WTC11 (cell line): ENCODE measurements at regions not wholly inside any gene's neighbourhood (a gene's known extent, or its start where the extent isn't known, plus 50 kb on each side); places are given as distances from the start of the nearest gene placed in this dataset.

Source experiments
- ATAC-seq: fragments of 200-7000 bp; cut with Tn5 transposase; 2 replicates; pipeline ENCODE4 v1.10.0; 2021; ENCODE audit warnings: mild to moderate bottlenecking, moderate library complexity
- CTCF ChIA-PET: fragments of 300-600 bp; sonication (Branson Sonifier 250); formaldehyde crosslinking; loops from one replicate; lab custom pipeline; 2021; ENCODE audit warnings: antibody characterized with exemption; lab: Charles Lee
- POLR2A ChIA-PET: fragments of 350-600 bp; sonication (Branson Sonifier 250); formaldehyde crosslinking; loops from one replicate; lab custom pipeline; 2021; ENCODE audit warnings: antibody characterized with exemption; lab: Charles Lee
- DNase-seq: peaks from one replicate; pipeline ENCODE4 v3.0.0; 2021; ENCODE audit warnings: low spot score
- H3K27ac Mint-ChIP-seq: 2 replicates; pipeline ENCODE4 v1.8.0; 2021; ENCODE audit warnings: mixed read lengths
- H3K27me3 Mint-ChIP-seq: 2 replicates; pipeline ENCODE4 v1.8.0; 2021; ENCODE audit warnings: low read depth, mild to moderate bottlenecking, moderate library complexity, mixed read lengths
- H3K36me3 Mint-ChIP-seq: 2 replicates; pipeline ENCODE4 v1.8.0; 2021; ENCODE audit warnings: mixed read lengths
- H3K4me1 Mint-ChIP-seq: 2 replicates; pipeline ENCODE4 v1.8.0; 2022; ENCODE audit warnings: mixed read lengths
- H3K4me3 Mint-ChIP-seq: 2 replicates; pipeline ENCODE4 v1.8.0; 2021; ENCODE audit warnings: mild to moderate bottlenecking, moderate library complexity, mixed read lengths
- H3K9me3 Mint-ChIP-seq: 2 replicates; pipeline ENCODE4 v1.8.0; 2021; ENCODE audit warnings: mixed read lengths
- CBFB ChIP-seq: sonication (generic); formaldehyde crosslinking; IDR thresholded peaks from 2 replicates; pipeline ENCODE4 v1.8.1; 2022; ENCODE audit warnings: mild to moderate bottlenecking, low read depth, missing genetic modification reagents
- CREM ChIP-seq: sonication (generic); formaldehyde crosslinking; IDR thresholded peaks from 2 replicates; pipeline ENCODE4 v1.8.1; 2022; ENCODE audit warnings: mild to moderate bottlenecking, missing genetic modification reagents, moderate library complexity
- E2F1 ChIP-seq: sonication (generic); formaldehyde crosslinking; IDR thresholded peaks from 2 replicates; pipeline ENCODE4 v1.8.0; 2022; ENCODE audit warnings: mild to moderate bottlenecking, missing genetic modification reagents
- ELF4 ChIP-seq: sonication (generic); formaldehyde crosslinking; IDR thresholded peaks from 2 replicates; pipeline ENCODE4 v1.8.1; 2022; ENCODE audit warnings: low read depth, mild to moderate bottlenecking, moderate library complexity, missing genetic modification reagents
- GABPB1 ChIP-seq: sonication (generic); formaldehyde crosslinking; IDR thresholded peaks from 2 replicates; pipeline ENCODE4 v1.8.1; 2023; ENCODE audit warnings: mild to moderate bottlenecking, missing genetic modification reagents
- GRHL2 ChIP-seq: fragments of 250-450 bp; sonication (Bioruptor Pico); IDR thresholded peaks from 2 replicates; pipeline ENCODE4 v1.8.0; 2022; ENCODE audit warnings: mild to moderate bottlenecking, moderate library complexity; ENCODE audit not compliant: insufficient replicate concordance, severe bottlenecking
- HMGA2 ChIP-seq: fragments of 250-450 bp; sonication (Bioruptor Pico); IDR thresholded peaks from 2 replicates; pipeline ENCODE4 v1.4.0; 2021; ENCODE audit warnings: mild to moderate bottlenecking, moderate library complexity
- NR3C1 ChIP-seq: sonication (generic); formaldehyde crosslinking; conservative IDR thresholded peaks from 2 replicates; pipeline ENCODE4 v1.8.1; 2023; ENCODE audit warnings: low read depth, mild to moderate bottlenecking, missing genetic modification reagents
- OVOL2 ChIP-seq: fragments of 250-450 bp; sonication (Bioruptor Pico); IDR thresholded peaks from 2 replicates; pipeline ENCODE4 v1.9.0; 2021; ENCODE audit warnings: mild to moderate bottlenecking, borderline replicate concordance
- SMAD3 ChIP-seq: sonication (generic); formaldehyde crosslinking; IDR thresholded peaks from 2 replicates; pipeline ENCODE4 v1.8.0; 2022; ENCODE audit warnings: missing genetic modification reagents, mild to moderate bottlenecking, borderline replicate concordance
- SMAD4 ChIP-seq: sonication (generic); formaldehyde crosslinking; IDR thresholded peaks from 2 replicates; pipeline ENCODE4 v1.8.0; 2022; ENCODE audit warnings: mild to moderate bottlenecking, missing genetic modification reagents
- TEAD4 ChIP-seq: sonication (generic); formaldehyde crosslinking; IDR thresholded peaks from 2 replicates; pipeline ENCODE4 v1.8.0; 2022; ENCODE audit warnings: mild to moderate bottlenecking, missing genetic modification reagents
- TP53 ChIP-seq: sonication (generic); formaldehyde crosslinking; IDR thresholded peaks from 2 replicates; pipeline ENCODE4 v1.8.1; 2023; ENCODE audit warnings: mild to moderate bottlenecking, missing genetic modification reagents
- ZBTB21 ChIP-seq: sonication (generic); formaldehyde crosslinking; IDR thresholded peaks from 2 replicates; pipeline ENCODE4 v1.8.1; 2023; ENCODE audit warnings: mild to moderate bottlenecking, missing genetic modification reagents, borderline replicate concordance
- ZBTB43 ChIP-seq: sonication (generic); formaldehyde crosslinking; IDR thresholded peaks from 2 replicates; pipeline ENCODE4 v1.8.1; 2023; ENCODE audit warnings: mild to moderate bottlenecking, missing genetic modification reagents
- ZNF396 ChIP-seq: fragments of 250-450 bp; sonication (Bioruptor Pico); IDR thresholded peaks from 2 replicates; pipeline ENCODE4 v1.8.0; 2021; ENCODE audit warnings: mild to moderate bottlenecking, moderate library complexity, borderline replicate concordance
- TF ChIP-seq, protein P1 (sequence below): sonication (generic); formaldehyde crosslinking; conservative IDR thresholded peaks from 2 replicates; pipeline ENCODE4 v1.8.1; 2023; ENCODE audit warnings: mild to moderate bottlenecking, low read depth, missing genetic modification reagents, moderate library complexity
- TF ChIP-seq, protein P2 (sequence below): sonication (generic); formaldehyde crosslinking; IDR thresholded peaks from 2 replicates; pipeline ENCODE4 v1.8.1; 2023; ENCODE audit warnings: mild to moderate bottlenecking, moderate library complexity, missing genetic modification reagents
- TF ChIP-seq, protein P3 (sequence below): sonication (generic); formaldehyde crosslinking; IDR thresholded peaks from 2 replicates; pipeline ENCODE4 v1.8.1; 2022; ENCODE audit warnings: low read depth, mild to moderate bottlenecking, moderate library complexity, missing genetic modification reagents, borderline replicate concordance
- TF ChIP-seq, protein P4 (sequence below): fragments of 250-450 bp; sonication (Bioruptor Pico); IDR thresholded peaks from 2 replicates; pipeline ENCODE4 v1.9.0; 2021; ENCODE audit warnings: mild to moderate bottlenecking, borderline replicate concordance

GRCh38 chr21:41631564-41632461, 123.9 kb upstream of the TMPRSS2 start:
- Mint-ChIP-seq H3K27me3 (no peaks in the 10 kb centered on the region), H3K27ac (peak overlapping the region; percentile 40; the same call in 1 of the 2 replicates), H3K9me3 (peaks cover 17% of the 10 kb centered on the region), H3K4me3 (no peak overlapping the region), H3K36me3 (no peaks in the 10 kb centered on the region), H3K4me1 (peaks cover 7% of the 10 kb centered on the region; the same call in 1 of the 2 replicates)
- DNase-seq (no peak), ATAC-seq (no peak)
- TF ChIP-seq NR3C1 (CRISPR knock-in tag) (no peak), ZNF396 (CRISPR knock-in tag) (no peak), TP53 (CRISPR knock-in tag) (no peak), GRHL2 (no peak), SMAD4 (CRISPR knock-in tag) (no peak), OVOL2 (CRISPR knock-in tag) (no peak), ZBTB43 (CRISPR knock-in tag) (no peak), HMGA2 (CRISPR knock-in tag) (no peak), ZBTB21 (CRISPR knock-in tag) (no peak), SMAD3 (CRISPR knock-in tag) (no peak), CREM (CRISPR knock-in tag) (no peak), CBFB (CRISPR knock-in tag) (no peak), ELF4 (CRISPR knock-in tag) (no peak)
- TF ChIP-seq, protein P1, sequence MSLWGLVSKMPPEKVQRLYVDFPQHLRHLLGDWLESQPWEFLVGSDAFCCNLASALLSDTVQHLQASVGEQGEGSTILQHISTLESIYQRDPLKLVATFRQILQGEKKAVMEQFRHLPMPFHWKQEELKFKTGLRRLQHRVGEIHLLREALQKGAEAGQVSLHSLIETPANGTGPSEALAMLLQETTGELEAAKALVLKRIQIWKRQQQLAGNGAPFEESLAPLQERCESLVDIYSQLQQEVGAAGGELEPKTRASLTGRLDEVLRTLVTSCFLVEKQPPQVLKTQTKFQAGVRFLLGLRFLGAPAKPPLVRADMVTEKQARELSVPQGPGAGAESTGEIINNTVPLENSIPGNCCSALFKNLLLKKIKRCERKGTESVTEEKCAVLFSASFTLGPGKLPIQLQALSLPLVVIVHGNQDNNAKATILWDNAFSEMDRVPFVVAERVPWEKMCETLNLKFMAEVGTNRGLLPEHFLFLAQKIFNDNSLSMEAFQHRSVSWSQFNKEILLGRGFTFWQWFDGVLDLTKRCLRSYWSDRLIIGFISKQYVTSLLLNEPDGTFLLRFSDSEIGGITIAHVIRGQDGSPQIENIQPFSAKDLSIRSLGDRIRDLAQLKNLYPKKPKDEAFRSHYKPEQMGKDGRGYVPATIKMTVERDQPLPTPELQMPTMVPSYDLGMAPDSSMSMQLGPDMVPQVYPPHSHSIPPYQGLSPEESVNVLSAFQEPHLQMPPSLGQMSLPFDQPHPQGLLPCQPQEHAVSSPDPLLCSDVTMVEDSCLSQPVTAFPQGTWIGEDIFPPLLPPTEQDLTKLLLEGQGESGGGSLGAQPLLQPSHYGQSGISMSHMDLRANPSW (CRISPR knock-in tag), result no peak
- TF ChIP-seq, protein P2, sequence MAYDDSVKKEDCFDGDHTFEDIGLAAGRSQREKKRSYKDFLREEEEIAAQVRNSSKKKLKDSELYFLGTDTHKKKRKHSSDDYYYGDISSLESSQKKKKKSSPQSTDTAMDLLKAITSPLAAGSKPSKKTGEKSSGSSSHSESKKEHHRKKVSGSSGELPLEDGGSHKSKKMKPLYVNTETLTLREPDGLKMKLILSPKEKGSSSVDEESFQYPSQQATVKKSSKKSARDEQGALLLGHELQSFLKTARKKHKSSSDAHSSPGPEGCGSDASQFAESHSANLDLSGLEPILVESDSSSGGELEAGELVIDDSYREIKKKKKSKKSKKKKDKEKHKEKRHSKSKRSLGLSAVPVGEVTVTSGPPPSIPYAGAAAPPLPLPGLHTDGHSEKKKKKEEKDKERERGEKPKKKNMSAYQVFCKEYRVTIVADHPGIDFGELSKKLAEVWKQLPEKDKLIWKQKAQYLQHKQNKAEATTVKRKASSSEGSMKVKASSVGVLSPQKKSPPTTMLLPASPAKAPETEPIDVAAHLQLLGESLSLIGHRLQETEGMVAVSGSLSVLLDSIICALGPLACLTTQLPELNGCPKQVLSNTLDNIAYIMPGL (CRISPR knock-in tag), result no peak
- POLR2A ChIA-PET, result interaction anchor here (0.7 kb wide), 1 partner anchor 10 kb away, joined by 3 read pairs; no protein-coding TSS in a partner anchor
- CTCF ChIA-PET, result interaction anchor here (0.9 to 2.0 kb wide), 8 partner anchors 10 to 349 kb away, joined by 3 to 10 read pairs (median 4); no protein-coding TSS in a partner anchor

DNA sequence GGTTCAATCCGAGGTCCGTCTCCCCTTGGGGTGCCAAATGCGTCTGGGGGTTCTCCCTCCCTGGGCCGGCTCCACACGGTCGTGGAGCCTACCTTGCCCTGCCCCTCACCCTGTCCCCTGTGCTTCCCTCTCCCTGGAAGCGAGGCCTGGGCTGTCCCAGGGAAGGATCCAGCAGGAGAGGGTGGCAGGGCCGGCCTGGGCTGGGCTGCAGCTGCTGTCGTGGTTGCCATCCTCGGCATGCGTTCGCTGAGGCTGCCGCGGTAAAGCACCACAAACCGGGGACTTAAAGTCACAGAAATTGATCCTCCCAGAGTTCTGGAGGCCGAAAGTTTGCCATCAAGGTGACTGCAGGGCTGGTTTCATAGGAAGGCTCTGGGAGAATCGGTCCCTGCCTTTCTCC, 123.0 kb upstream of the TMPRSS2 start:
- peaks cover 15% of the 10 kb centered on the region for H3K9me3 Mint-ChIP-seq
- no peak for DNase-seq
- H3K36me3 Mint-ChIP-seq, result no peaks in the 10 kb centered on the region
- ATAC-seq, result no peak
- CTCF ChIA-PET, result interaction anchor here (1.7 to 2.0 kb wide), 2 partner anchors 147 to 348 kb away, joined by 4 to 5 read pairs; no protein-coding TSS in a partner anchor
- H3K27ac Mint-ChIP-seq, result no peak overlapping the region
- no peaks in the 10 kb centered on the region for H3K27me3 Mint-ChIP-seq
- POLR2A ChIA-PET, result no interaction called here
- no peak overlapping the region for H3K4me3 Mint-ChIP-seq
- peaks cover 7% of the 10 kb centered on the region; the same call in 1 of the 2 replicates for H3K4me1 Mint-ChIP-seq
- TF ChIP-seq GABPB1 (CRISPR knock-in tag) (no peak), E2F1 (CRISPR knock-in tag) (no peak), TEAD4 (CRISPR knock-in tag) (no peak)
- TF ChIP-seq, protein P3, sequence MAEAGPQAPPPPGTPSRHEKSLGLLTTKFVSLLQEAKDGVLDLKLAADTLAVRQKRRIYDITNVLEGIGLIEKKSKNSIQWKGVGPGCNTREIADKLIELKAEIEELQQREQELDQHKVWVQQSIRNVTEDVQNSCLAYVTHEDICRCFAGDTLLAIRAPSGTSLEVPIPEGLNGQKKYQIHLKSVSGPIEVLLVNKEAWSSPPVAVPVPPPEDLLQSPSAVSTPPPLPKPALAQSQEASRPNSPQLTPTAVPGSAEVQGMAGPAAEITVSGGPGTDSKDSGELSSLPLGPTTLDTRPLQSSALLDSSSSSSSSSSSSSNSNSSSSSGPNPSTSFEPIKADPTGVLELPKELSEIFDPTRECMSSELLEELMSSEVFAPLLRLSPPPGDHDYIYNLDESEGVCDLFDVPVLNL (CRISPR knock-in tag), result no peak
- TF ChIP-seq, protein P4, sequence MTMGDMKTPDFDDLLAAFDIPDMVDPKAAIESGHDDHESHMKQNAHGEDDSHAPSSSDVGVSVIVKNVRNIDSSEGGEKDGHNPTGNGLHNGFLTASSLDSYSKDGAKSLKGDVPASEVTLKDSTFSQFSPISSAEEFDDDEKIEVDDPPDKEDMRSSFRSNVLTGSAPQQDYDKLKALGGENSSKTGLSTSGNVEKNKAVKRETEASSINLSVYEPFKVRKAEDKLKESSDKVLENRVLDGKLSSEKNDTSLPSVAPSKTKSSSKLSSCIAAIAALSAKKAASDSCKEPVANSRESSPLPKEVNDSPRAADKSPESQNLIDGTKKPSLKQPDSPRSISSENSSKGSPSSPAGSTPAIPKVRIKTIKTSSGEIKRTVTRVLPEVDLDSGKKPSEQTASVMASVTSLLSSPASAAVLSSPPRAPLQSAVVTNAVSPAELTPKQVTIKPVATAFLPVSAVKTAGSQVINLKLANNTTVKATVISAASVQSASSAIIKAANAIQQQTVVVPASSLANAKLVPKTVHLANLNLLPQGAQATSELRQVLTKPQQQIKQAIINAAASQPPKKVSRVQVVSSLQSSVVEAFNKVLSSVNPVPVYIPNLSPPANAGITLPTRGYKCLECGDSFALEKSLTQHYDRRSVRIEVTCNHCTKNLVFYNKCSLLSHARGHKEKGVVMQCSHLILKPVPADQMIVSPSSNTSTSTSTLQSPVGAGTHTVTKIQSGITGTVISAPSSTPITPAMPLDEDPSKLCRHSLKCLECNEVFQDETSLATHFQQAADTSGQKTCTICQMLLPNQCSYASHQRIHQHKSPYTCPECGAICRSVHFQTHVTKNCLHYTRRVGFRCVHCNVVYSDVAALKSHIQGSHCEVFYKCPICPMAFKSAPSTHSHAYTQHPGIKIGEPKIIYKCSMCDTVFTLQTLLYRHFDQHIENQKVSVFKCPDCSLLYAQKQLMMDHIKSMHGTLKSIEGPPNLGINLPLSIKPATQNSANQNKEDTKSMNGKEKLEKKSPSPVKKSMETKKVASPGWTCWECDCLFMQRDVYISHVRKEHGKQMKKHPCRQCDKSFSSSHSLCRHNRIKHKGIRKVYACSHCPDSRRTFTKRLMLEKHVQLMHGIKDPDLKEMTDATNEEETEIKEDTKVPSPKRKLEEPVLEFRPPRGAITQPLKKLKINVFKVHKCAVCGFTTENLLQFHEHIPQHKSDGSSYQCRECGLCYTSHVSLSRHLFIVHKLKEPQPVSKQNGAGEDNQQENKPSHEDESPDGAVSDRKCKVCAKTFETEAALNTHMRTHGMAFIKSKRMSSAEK, result no peak
